HFF-Myc (cell line): ENCODE measurements at regions not wholly inside any gene's neighbourhood (a gene's known extent, or its start where the extent isn't known, plus 50 kb on each side); places are given as distances from the start of the nearest gene placed in this dataset.

Experiments used
- DNase-seq: peaks from one replicate; pipeline ENCODE4 v3.0.0-alpha.2; 2011; ENCODE audit warnings: low read depth; ENCODE audit errors: extremely low read depth
- H3K4me3 ChIP-seq: replicated peaks from 2 replicates; pipeline ENCODE4 v1.5.1; 2011; ENCODE audit warnings: low read depth, mild to moderate bottlenecking, control low read depth, low read length
- CTCF ChIP-seq: IDR thresholded peaks from 2 replicates; pipeline ENCODE4 v1.5.1; 2012; ENCODE audit warnings: mild to moderate bottlenecking, low read depth, low read length, control low read depth; ENCODE audit errors: missing control alignments

- DNase-seq, result no peak
- TF ChIP-seq CTCF, result no peak
- no peak overlapping the region for H3K4me3 ChIP-seq
Measured at GRCh38 chr18:76055025-76055424, 440.0 kb downstream of the ZNF516 start.

DNA sequence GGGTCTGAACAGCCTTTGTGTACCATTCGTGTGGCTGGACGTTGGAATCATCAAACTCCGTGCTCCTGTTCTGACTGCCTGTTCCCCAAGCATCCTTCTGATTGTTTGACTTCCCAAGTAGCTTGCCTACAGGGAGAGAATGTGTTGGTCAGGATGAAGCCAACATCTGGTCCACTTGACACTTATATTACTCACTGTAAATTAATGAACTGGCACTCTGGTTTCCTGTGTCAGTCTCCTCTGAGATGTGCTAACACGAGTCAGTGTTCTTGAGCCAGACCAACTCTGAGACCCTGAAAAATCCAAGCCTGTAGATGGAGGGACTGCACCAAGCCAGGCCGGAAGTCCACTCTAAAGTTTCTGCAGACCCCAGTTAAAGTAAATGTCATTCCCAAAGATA lies 440.9 kb downstream of the ZNF516 start:
- no peak for TF ChIP-seq CTCF
- no peak overlapping the region for H3K4me3 ChIP-seq
- no peak for DNase-seq

DNA sequence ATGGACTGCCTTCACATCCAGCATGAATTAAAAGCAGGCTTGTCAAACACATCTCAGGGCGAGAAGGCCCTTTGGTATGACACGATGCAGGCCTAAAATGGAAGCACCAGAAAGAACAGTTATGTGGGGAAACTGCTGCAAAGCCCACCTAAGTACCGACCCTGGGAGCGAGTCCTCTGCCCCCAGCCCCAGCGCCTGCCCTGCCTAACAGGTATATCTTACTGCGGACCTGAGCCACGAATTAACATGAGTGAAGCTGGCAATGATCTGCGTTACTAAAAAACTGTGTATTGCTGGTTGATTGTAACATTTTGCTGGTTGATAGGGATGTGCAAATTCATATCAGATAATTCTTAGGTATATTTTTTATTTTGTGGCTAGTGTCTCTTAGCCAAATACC lies 441.5 kb downstream of the ZNF516 start:
- no peak for DNase-seq
- no peak overlapping the region for H3K4me3 ChIP-seq
- TF ChIP-seq CTCF, result no peak

DNA sequence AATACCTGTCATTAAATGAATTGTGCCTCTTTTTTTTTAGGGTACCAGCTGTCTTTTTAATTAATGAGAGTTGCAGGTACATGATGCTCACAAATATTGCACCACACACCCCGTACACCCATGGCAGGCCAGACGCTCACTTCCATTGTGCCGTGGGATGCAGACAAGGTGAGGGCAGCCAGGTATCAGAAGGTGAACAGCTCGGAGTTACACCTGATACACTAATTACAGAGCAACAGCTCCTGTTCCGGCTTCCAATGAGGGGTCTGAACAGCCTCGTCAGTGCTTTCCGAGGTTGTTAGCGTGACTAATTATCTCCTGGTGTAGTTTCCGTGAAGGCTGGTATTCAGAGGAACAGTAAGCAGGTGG lies 442.8 kb downstream of the ZNF516 start:
- H3K4me3 ChIP-seq, result no peak overlapping the region
- DNase-seq, result no peak
- no peak for TF ChIP-seq CTCF

DNA sequence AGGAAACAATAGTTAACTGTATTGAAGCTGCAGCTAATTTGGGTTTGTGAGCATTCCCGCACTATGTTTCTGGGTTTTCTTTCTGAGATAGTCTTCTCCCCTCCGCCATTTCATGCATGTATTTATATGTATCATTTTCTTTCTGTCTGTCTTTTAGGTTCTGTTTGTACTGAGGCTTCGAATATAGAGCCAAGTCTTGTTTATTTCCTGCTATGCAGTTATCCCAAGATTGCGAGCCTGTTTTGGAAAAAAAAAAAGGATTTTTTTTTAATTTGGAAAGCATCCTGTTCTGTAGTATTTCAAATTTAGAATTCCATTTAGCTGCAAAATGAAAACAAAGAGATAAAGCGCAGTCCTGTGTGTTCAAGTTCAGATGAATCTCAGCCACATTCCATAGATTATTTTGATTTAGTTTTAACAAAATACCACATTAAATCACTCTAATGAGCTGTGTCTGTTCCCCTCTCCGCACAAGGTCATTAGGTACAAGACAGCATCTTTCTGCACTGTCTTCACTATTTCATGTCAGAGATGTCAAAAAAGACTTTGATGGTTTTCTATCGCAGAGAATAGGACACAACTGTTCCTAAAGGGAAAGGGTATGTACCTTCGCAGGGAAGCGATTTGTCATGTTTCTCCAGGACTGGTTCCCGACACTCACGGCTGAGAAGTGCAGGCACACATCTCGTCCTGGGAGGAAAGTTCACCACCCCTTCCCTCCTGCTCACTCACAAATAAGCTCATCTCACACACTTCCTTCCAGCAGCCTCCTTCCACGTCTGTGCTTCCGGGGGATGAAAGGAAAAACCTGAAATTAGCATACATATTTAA lies 443.4 kb downstream of the ZNF516 start:
- TF ChIP-seq CTCF, result no peak
- no peak for DNase-seq
- H3K4me3 ChIP-seq, result no peak overlapping the region

DNA sequence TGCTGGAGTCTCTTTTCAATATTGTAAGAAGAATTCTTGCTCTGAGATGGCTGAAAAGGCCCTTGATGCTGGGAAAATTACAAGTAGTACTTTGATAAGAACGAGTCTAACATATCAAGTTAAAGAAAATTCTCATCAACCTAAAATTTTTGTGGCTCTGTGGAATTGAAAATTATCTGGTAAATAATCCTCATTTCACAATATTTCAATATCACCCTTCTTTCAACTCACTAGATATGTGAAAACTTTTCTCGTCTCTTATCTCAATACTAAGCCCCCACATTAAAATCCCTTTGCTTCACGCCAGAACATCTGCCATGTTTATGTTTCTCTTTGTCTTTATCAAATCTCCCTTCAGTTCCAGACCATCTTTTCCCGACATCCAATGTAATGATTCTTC lies 448.8 kb downstream of the ZNF516 start:
- no peak for TF ChIP-seq CTCF
- H3K4me3 ChIP-seq, result no peak overlapping the region
- DNase-seq, result no peak

DNA sequence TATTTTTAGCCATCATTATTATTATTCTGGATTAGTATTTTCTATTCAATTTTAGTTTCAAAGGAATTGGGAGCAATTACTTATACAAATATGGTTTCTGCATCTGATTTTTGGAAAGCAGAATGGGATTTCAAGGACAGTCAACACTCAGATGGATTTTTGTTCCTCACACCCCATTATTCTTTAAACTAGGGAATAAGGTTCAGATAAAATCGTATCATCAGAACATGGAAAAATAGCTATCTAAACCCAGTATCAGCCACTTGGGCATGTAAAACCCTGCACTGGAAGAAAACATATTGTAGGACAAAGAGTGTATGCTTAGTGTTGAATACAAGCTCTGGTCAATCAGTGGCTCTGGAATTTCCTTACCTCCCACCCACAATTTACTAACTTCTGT lies 452.5 kb downstream of the ZNF516 start:
- H3K4me3 ChIP-seq, result no peak overlapping the region
- no peak for TF ChIP-seq CTCF
- no peak for DNase-seq
